Head of caudate nucleus (tissue), 42 donors: ENCODE measurements at regions not wholly inside any gene's neighbourhood (a gene's known extent, or its start where the extent isn't known, plus 50 kb on each side); places are given as distances from the start of the nearest gene placed in this dataset.
"Not testable (repeated sequence)": the region's sequence is repeated elsewhere in the genome, so short reads cannot be mapped to it uniquely, and the experiment has no call there.

Experiments used
- DNase-seq, 42 donors: peaks; one replicate each; pipeline versions ENCODE4 v3.0.0 to v3.0.0-alpha.2; 2020 to 2021; ENCODE audit warnings: mixed read lengths in 7 of 42
- intact Hi-C: fragments of 100-400 bp; cut with DNase I; formaldehyde crosslinking; loops from one replicate; pipeline ENCODE4 v1.15.0; 2022

DNA sequence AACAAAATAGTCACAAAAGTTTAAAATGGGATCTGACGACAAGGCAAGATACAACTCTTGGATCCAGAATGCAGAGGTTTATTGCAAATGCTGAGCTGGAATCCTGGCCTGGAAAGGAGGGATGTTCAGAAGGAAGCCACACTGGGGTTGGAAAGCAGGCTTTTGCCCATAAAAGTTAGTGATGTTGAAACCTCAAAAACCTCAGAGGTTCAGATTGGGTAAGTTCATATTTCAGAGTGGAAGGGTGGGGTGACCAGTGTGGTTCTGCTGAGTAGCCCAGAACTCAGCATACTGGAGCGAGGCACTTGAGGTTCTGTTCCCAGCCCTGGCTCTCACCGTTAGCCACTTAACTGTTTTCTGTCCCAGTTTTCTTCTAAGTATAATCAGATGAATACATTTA lies 114.0 kb upstream of the OSTN start:
- DNase-seq, result no peak

DNA sequence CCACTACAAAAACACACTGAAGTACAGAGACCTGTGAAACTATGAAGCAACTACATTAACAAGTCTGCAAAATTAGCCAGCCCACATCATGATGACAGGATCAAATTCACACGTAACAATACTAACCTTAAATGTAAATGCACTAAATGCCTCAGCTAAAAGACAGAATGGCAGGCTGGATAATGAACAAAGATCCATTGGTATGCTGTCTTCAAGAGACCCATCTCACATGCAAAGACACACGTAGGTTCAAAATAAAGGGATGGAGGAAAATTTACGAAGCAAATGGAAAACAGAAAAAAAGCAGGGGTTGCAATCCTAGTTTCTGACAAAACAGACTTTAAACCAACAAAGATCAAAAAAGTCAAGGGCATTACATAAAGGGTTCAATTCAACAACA lies 120.1 kb upstream of the OSTN start:
- DNase-seq, intact Hi-C loops: not testable (repeated sequence)

More for the DNA sequence above, 114.0 kb upstream of the OSTN start:
- intact Hi-C loops, result no loop called here

DNA sequence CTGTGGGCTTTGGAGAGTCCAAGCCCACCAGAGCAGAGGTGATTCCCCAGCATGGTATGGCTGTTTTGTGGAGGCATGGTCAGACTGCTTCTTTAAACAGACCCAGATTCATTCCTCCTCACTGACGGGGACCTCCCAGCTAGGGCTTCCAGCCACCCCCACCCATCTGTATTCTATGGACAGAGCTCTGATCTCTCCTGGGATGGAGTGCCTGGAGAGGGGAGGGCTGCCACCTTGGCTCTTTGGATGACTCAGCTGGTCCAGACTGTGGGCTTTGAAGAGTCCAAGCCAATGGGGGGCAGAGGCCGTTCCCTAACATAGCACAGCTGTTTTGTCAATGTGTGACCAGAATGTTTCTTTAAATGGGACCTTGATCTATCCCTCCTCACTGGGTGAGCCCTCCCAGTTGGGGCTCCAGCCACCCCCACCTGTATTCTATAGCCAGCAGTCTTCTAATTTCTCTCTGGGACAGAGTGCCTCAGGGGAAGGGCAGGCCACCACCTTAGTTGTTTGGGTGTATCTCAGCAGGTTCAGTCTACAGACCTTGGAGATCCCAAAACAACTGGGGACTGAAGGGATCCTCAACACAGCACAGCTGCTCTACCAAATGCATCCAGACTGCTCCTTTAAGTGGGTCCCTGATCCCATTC lies 122.0 kb upstream of the OSTN start:
- DNase-seq, result no peak

DNA sequence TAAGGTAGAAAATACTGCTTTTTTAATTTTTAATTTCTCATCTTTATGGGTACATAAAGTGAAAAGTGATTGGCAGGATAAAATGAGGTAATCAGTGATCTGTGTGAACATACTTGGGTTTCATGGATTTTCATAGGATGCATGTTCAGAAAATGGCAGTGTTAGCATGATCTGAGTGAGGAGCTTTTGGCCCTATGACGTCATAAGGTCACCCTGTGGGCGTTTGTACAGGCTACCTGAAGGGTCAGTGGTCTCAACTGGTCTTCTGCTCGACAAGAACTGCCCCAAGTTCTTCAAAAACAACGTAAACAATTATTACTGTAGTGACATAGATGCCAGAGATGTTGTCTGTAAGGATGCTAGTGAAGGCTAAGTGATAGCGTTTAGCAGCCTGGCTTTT lies 124.5 kb upstream of the OSTN start:
- DNase-seq, result no peak
- intact Hi-C loops, result no loop called here

More for the DNA sequence above, 122.0 kb upstream of the OSTN start:
- intact Hi-C loops, result no loop called here

DNA sequence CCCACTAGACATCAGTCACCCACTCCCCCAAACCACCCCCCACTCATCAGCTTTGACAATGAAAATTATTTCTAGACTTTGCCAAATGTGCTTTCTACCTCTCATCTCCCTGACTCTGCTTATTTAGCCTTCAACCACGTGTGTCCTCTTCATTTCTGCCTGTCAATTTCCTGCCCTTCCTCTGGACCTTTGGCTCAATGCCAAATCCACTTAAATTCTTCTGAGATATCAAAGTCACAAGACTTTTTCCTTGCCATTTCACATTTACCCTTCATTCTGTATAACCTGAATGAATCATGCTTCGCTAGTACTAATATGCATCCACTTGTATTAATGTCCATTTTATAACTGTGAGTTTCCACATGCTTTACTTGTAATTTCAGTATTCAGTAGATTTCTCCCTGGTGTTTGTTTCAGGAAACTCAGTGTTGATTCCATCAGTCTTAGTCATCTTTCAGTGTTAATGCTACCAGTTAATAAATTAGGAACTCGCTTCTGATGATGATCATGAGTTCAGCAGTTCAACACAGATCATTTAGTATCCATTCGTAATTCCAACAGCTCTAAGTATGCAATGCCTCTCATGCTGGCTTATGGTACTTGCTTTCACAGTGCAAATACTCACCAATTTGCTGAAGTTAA lies 128.2 kb upstream of the OSTN start:
- intact Hi-C loops, result no loop called here
- no peak for DNase-seq

DNA sequence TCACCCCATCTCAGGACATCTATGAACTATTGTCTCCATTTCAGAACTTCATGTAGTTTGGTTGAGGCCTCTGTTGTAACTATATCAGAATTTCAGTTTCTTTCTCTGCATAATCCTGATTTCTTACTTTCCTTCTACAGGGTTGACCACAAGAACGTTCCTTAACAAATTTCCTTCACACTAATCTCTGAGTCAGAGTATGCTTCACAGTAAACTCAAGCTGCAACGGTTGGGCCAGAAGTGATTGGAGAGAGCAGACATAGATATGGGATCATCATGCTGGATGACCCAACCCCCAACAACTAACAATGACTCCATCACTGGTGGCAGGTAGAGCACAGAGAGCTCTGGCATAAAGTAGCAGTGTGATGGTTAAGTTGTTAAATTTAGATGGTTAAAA lies 128.8 kb upstream of the OSTN start:
- intact Hi-C loops, result no loop called here
- DNase-seq, result no peak

DNA sequence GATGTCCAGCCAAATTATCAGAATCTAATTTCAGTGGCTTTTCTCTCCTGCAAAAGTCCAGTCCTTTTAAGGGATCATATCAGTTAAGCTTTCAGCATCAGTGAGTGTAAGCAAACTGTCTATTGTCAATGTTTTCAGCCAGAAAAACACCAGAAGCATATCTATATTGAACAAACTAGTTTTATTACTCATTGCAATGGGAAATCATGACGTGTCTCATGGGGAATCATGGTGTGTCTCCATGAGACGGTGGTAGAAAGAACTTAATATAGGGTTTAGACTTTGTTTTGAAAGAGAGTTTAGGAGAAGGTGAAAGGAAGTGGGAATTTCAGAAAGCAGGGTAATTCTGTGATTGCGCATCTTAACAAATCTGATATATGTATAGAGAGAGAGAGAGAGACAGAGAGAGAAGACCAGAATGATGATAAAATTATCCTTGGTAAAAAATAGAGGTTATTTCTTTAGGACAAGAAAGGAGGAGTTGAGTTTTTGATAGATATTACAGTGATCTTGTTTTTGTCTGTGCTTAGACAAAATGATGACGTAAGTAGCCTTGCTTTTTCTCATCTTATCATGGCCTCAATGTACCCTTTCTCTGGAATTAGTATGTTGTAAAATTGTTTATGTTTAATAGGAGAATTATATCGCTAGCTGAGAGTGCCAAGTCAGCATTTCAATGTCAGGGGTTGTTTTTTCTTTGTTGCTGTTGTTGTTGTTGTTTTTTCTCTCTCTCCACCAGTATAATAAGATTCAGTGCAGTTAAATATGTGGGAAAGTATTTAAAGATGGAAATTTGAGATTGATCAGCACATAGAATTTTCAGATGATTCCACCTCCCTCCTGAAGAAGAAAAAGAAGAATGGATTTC lies 129.9 kb upstream of the OSTN start:
- no peak for DNase-seq
- intact Hi-C loops, result no loop called here

DNA sequence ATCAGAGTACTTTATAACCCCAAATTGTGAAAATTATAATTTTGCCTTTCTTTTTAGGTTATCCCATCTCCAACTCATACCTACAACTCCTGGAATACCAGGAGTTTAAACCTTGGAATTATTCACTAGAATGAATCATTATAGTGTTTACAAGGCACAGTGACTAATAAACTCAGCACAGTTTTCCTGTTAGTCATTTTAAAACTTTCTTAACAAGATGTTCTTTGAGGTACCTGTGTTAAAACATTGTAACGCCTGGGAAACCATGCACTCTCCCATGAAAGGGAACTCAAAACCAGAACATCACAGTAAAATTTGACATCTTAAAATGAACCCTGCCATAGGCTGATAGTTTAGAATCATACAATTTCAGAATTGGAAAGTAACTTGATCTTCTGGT lies 132.4 kb upstream of the OSTN start:
- intact Hi-C loops, result no loop called here

DNA sequence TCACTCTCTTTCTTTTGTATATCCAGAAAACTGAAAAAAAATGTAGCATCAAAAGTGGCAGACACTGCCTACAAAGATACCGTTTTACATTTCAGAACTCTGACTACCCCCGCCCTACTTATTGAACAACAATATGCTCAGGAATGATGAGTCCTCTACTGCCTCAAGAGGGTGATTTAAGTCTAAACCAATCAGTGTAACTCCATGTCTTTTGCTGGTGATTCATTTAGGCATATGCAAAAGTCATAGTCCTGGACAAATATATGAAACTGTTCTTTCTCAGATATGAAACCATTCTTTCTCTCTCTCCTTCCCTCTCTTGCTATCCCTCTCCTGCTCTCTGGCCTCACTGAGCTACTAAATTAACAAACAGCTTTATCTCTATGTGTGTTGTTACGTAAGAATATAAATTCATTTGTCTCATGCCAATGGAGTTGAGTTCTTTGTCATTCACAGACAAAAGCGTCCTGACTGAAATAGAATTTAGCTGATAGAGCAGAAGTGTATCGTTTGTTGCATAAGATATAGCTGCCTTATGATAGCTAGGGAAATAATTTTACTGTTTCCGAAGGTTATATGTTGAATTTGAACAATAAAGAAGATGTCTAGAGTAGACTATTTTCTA lies 133.7 kb upstream of the OSTN start:
- DNase-seq, result no peak
- intact Hi-C loops, result no loop called here

More for the DNA sequence above, 132.4 kb upstream of the OSTN start:
- DNase-seq, result no peak

DNA sequence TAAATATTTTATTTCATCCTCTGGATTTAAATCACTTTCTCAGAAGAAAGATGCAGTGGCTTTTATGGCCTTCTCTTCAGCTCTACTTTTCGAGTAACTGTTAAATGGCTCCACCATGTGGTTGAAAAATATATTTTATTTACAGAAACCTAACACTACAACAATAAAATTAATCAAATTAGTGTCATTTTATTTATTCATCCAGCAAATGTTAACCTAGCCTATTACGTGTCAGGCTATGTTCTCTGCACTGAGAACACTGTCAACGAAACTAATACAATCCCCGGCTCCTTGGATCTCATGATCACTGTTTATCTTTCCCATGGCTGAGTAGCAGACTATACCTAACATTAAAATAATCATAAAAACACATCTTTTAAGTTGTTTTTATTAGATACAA lies 148.0 kb upstream of the OSTN start:
- intact Hi-C loops, result no loop called here
- no peak for DNase-seq

DNA sequence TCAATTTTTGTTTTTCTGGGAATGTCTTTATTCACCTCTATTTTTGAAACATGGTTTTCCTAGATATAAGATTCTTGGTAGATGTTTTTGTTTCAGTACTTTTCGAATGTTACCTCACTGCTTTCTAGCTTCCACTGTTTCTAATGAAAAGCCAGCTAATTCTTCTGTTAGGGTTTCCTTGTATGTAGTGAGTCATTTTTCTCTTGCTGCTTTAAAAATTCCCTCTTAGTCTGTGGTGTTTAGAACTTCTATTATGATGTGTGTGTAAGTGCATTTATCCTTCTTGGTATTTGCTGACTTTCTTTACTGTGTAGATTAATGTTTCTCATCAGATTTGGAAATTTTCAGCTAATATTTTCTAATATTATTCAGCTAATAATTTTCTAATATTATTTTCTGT lies 151.1 kb upstream of the OSTN start:
- intact Hi-C loops, result no loop called here
- DNase-seq, result no peak

DNA sequence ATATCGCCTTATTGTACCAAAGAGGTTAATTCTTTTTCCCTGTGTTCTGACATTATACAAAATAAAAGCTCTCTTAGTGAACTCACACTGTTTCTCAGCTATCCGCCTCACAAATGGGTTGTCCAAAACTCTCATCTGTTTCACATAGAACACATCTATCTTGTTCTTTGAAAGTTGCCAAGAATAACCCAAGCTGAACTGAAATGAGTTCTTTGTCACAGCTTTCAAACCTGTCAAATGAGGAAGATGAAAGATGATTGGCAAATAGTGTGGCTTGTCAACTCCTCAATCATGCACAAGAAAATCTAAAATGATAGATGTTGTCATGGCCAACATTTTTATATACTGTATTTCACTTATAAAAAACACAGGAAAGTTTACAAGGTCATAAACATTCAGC lies 168.1 kb upstream of the OSTN start:
- intact Hi-C loops, result no loop called here
- no peak for DNase-seq

DNA sequence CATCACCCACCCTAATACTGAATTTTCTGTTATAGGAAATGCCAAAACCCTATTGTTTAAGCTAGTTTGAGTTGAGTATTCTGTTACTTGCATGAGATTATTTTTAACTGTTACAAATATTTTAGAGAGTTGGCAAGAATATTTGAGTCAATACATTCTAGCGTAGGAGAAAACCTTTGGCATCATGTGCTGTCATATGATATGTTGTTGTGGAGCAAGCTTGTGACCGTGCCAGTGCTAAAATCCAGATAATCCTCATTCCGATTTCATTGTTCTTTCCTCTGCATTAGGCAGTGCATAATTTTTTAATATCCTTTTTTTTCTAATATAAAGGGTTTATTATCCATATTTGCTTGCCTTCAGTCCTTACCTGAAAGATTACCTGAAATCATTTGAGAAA lies 168.0 kb upstream of the GMNC start:
- intact Hi-C loops, result no loop called here
- no peak for DNase-seq

DNA sequence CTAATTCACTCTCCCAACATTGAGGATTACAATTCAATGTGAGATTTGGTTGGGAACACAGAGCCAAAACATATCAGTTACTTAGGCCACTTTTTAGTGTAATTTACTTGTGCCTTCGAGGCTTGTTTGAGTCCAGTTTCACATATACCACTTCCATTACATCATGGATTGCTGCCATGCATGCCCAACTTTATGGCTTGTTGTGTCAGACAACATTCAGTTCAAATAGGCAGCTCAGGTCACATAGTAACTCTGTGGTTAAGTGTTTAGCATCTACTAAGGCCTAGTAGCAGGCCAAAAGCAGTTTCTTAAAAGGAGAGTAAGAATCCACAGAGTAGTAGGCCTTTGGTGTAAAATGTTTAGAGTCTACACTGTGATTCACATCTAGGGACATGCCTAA lies 164.3 kb upstream of the GMNC start:
- intact Hi-C loops, result no loop called here
- DNase-seq, result no peak

DNA sequence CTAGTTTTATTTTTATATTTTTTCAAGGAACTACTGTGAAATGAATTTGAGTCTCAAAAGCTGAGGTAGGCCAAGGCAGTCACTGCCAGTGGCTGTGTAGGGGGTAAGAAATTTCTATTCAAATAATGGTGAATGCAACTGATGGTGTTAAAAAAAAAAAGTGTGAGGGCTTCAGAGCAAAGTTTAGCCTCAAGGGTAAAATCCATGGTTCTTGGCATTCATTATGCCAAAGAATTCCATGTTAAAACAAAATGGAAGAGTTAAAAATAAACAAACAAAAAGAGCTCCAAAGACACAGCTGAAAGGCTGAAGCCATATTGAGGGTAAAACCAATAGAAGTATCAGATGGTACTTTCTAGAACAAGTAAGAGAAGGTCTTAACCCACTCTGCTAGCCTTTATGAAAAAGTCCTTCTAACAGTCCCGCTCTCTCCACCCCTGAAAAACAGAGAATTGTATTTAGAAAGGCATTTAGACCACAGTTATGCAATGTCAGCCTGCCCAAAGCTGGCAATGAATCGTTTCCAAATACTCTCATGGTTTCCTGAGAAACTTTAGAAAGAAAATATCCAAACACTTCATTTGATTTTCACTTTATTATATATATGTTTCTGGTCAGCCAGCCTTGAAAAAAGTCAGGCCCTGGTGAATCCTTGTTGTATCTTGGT lies 158.4 kb upstream of the GMNC start:
- no peak for DNase-seq
- intact Hi-C loops, result no loop called here

DNA sequence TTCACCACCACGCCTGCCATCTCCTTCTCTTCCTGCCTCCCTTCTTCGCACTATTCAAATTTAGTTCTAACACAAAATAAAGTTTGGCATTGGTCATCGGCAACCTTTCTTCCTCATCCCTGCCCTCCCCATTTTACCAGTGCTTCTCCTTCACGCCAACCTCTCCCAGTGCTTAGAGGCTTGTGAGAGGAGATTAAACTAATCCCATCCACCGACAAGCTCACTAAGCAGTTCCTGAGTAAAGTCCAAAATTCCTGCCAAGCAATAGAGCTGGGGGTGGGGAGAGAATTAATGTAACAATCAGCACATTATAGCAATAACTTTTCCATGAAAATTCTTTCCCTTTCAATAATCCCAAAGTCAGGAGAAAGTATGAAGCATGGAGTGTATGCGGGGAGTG lies 157.4 kb upstream of the GMNC start:
- intact Hi-C loops, result no loop called here
- DNase-seq, result no peak

DNA sequence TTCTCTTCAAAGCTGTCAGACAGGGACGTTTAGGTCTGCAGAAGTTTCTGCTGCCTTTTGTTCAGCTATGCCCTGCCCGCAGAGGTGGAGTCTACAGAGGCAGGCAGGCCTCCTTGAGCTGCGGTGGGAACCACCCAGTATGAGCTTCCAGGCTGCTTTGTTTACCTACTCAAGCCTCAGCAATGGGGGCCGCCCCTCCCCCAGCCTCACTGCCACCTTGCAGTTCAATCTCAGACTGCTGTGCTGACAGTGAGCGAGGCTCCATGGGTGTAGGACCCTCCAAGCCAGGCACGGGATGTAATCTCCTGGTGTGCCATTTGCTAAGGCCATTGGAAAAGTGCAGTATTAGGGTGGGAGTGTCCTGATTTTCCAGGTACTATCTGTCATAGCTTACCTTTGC lies 153.5 kb upstream of the GMNC start:
- intact Hi-C loops, result not testable (repeated sequence)

DNA sequence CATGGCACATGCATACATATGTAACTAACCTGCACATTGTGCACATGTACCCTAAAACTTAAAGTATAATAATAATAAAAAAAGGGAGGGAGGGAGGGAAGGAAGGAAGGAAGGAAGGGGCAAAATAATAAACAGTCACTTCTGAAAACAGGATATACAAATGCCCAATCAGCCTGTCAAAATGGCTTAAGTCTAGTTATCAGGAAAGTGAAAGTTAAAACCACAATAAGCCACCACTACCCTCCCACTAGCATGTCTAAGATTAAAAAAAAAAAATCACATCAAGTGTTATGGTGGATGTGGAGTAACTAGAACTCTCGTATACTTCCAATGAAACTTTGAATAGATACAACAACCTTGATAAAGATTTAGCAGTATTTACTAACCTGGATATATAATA lies 145.6 kb upstream of the GMNC start:
- intact Hi-C loops, result no loop called here
- DNase-seq, result no peak

More for the DNA sequence above, 153.5 kb upstream of the GMNC start:
- not testable (repeated sequence) for DNase-seq

DNA sequence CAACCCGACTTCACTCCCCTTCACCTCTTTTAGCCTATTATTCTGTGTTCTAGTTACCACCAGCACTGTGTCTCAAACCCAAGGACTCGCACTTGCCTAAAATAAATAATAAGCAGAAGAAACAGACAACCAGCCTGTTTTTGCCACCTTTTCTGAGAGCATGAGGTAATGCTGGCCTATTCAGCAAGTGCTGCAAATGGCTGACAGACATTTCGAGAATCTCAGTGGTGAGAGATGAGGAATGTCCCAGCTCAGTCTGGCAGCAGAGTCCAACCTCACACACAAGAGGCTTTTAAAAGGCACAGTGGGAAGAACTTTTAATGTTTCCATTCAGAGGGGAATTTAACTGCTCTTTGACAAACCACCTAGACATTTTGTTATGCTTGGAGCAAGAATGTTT lies 143.3 kb upstream of the GMNC start:
- DNase-seq, result peak in 2 of 42 donors; percentile 4 to 35

More for the DNA sequence above, 143.3 kb upstream of the GMNC start:
- intact Hi-C loops, result no loop called here
